ENCODE measurements at regions not wholly inside any gene's neighbourhood (a gene's known extent, or its start where the extent isn't known, plus 50 kb on each side); places are given as distances from the start of the nearest gene placed in this dataset.

GRCh38 chr17:72250206-72250605, 129.4 kb downstream of the SOX9 start:
- no peak for DNase-seq (ENCODE audit: low read depth)
- TF ChIP-seq, protein P1, sequence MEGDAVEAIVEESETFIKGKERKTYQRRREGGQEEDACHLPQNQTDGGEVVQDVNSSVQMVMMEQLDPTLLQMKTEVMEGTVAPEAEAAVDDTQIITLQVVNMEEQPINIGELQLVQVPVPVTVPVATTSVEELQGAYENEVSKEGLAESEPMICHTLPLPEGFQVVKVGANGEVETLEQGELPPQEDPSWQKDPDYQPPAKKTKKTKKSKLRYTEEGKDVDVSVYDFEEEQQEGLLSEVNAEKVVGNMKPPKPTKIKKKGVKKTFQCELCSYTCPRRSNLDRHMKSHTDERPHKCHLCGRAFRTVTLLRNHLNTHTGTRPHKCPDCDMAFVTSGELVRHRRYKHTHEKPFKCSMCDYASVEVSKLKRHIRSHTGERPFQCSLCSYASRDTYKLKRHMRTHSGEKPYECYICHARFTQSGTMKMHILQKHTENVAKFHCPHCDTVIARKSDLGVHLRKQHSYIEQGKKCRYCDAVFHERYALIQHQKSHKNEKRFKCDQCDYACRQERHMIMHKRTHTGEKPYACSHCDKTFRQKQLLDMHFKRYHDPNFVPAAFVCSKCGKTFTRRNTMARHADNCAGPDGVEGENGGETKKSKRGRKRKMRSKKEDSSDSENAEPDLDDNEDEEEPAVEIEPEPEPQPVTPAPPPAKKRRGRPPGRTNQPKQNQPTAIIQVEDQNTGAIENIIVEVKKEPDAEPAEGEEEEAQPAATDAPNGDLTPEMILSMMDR (IDR thresholded peaks at IDR 0.05; ENCODE audit: control insufficient read depth, extremely low read depth, insufficient read depth), result no peak
- no peak overlapping the region for H3K4me3 ChIP-seq (ENCODE audit: low read depth, low read length)

DNA sequence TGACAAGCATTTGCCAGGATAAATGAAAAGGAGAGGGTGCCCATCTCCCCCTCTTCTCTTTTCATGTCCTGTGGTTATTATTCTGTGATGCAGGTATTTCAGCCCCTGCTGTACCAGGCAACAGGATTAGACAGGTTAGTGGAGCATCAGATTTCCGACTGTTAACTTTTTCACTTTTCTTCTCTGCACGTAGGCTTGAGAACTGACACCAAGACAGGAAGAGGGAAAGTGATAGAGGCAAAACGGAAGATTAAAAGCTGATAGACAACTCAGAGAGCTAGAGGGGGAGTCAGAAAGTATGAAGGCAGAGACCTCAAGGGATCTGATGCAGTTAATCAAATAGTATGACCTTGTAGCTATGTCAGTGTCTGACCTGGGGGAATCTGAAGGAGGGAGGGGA, 132.8 kb downstream of the SOX9 start:
- no peak overlapping the region for H3K4me3 ChIP-seq (ENCODE audit: low read depth, low read length)
- TF ChIP-seq, protein P1 (IDR thresholded peaks at IDR 0.05; ENCODE audit: control insufficient read depth, extremely low read depth, insufficient read depth), result no peak
- no peak for DNase-seq (ENCODE audit: low read depth)

DNA sequence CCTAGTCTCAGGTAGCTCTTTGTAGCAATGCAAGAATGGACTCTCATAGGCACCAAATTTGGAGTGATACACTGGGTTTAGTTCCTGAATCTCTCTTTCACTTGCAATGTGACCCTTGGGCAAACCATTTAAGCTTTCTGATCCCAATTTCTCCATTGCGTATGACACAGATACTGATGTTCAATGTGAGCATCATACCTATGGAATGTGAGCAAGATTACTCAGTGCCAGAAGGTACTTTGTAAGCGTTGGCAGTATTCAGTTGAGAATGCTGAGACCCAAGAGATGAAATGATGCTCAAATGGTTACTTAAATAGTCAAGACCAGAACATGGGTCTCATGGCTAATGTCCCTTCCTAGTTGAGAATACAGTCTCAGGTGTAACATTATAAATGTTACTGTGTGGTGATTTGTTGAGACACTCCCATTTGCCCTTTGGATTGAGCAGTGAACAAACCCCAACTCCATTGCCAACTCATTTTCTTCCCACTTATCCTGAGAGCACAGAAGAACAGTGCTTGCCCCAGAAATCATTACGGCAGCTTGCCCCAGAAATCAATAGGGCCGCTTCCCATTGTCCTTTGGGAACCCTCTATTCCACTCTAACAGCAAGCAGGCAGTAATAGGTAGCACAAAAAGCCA, 134.1 kb downstream of the SOX9 start:
- TF ChIP-seq, protein P1 (IDR thresholded peaks at IDR 0.05; ENCODE audit: control insufficient read depth, extremely low read depth, insufficient read depth), result no peak
- H3K4me3 ChIP-seq (ENCODE audit: low read depth, low read length), result no peak overlapping the region
- no peak for DNase-seq (ENCODE audit: low read depth)

DNA sequence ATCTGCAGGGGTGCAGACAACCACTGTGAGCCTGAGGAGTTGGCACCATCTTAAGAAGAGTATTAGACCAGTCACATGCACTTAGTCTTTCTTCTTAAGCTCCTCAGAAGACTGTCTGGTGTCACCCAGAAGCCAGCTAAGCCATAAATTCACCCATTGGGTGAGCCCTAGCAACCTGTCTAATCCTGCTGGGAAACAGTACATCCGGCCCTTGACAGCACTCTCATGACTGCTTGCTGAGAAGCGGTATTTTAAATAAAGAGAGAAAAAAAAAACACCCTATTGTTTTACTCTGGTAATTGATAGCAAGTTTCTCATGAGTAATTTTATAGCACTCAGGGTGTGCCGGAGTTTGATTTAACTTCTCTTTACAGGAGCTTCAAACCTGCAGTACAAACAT, 134.7 kb downstream of the SOX9 start:
- H3K4me3 ChIP-seq (ENCODE audit: low read depth, low read length), result no peak overlapping the region
- DNase-seq (ENCODE audit: low read depth), result no peak
- TF ChIP-seq, protein P1 (IDR thresholded peaks at IDR 0.05; ENCODE audit: control insufficient read depth, extremely low read depth, insufficient read depth), result no peak

DNA sequence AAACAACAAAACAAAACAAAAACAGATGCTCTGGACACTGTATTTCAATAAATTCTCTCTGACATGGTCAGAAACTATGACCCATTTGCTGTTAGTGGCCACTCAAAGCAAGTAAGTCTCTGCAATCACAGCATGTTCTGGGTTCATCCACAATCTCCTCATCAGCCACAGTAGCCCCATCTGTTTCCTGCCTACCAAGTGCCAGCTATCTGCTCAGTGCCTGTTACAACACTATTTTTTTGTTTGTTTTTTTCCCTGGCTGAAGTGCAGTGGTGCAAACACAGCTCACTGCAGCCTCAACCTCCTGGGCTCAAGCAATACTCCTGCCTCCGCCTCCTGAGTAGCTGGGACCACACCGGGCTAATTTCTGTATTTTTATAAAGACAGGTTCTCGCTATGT, 137.9 kb downstream of the SOX9 start:
- DNase-seq (ENCODE audit: low read depth), result no peak
- no peak overlapping the region for H3K4me3 ChIP-seq (ENCODE audit: low read depth, low read length)
- TF ChIP-seq, protein P1 (IDR thresholded peaks at IDR 0.05; ENCODE audit: control insufficient read depth, extremely low read depth, insufficient read depth), result no peak

GRCh38 chr17:72259922-72260321, 139.1 kb downstream of the SOX9 start:
- TF ChIP-seq, protein P1 (IDR thresholded peaks at IDR 0.05; ENCODE audit: control insufficient read depth, extremely low read depth, insufficient read depth), result no peak
- DNase-seq (ENCODE audit: low read depth), result no peak
- no peak overlapping the region for H3K4me3 ChIP-seq (ENCODE audit: low read depth, low read length)

GRCh38 chr17:72262766-72263165, 141.9 kb downstream of the SOX9 start:
- no peak overlapping the region for H3K4me3 ChIP-seq (ENCODE audit: low read depth, low read length)
- no peak for DNase-seq (ENCODE audit: low read depth)
- TF ChIP-seq, protein P1 (IDR thresholded peaks at IDR 0.05; ENCODE audit: control insufficient read depth, extremely low read depth, insufficient read depth), result no peak

Data from LNCaP clone FGC (cell line).